ENCODE measurements at regions not wholly inside any gene's neighbourhood (a gene's known extent, or its start where the extent isn't known, plus 50 kb on each side); places are given as distances from the start of the nearest gene placed in this dataset.

DNA sequence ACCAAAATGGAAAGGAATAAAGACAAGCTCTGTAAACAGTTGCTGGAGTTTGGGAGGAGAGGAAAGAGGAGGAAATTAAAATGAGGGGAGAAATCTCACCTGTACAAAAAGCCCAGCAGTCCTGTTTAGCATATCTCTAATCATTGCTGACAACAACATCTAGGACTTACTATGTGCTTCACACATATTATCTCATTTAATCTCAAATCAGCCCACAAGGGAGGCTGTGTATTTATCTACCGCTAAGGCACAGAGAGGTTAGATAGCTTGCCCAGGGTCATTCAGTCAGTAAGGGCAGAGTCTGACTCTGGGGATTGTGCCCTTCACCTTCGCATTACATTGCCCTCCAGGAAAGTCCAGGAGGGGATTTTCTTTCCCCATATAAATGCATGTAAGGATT lies 233.3 kb downstream of the DLEU7 start:
- TF ChIP-seq, protein P1, sequence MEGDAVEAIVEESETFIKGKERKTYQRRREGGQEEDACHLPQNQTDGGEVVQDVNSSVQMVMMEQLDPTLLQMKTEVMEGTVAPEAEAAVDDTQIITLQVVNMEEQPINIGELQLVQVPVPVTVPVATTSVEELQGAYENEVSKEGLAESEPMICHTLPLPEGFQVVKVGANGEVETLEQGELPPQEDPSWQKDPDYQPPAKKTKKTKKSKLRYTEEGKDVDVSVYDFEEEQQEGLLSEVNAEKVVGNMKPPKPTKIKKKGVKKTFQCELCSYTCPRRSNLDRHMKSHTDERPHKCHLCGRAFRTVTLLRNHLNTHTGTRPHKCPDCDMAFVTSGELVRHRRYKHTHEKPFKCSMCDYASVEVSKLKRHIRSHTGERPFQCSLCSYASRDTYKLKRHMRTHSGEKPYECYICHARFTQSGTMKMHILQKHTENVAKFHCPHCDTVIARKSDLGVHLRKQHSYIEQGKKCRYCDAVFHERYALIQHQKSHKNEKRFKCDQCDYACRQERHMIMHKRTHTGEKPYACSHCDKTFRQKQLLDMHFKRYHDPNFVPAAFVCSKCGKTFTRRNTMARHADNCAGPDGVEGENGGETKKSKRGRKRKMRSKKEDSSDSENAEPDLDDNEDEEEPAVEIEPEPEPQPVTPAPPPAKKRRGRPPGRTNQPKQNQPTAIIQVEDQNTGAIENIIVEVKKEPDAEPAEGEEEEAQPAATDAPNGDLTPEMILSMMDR (IDR thresholded peaks at IDR 0.05) = no peak
- TF ChIP-seq POLR2A (IDR thresholded peaks at IDR 0.05) = no peak
- TF ChIP-seq POLR2AphosphoS5 (IDR thresholded peaks at IDR 0.05) = no peak

Measured in transverse colon (tissue), 4 donors.